GM18507 (cell line): ENCODE measurements at regions not wholly inside any gene's neighbourhood (a gene's known extent, or its start where the extent isn't known, plus 50 kb on each side); places are given as distances from the start of the nearest gene placed in this dataset.

Source experiments
- DNase-seq: peaks from one replicate; pipeline ENCODE4 v3.0.0; 2011; ENCODE audit warnings: low read depth; ENCODE audit not compliant: insufficient read length; ENCODE audit errors: extremely low spot score
- FAIRE-seq: peaks from 2 replicates; lab custom pipeline; 2011; peaks lifted over from hg19 to GRCh38; lab: Jason Lieb, UNC

- DNase-seq (no peak), FAIRE-seq (no peak)
These were observed 183.8 kb downstream of the LRATD1 start for GRCh38 chr2:14816069-14817060.

- no peak for DNase-seq
- FAIRE-seq = no peak
These were observed 185.3 kb downstream of the LRATD1 start for GRCh38 chr2:14817848-14818247.

- no peak for FAIRE-seq
- DNase-seq = no peak
These were observed 194.0 kb downstream of the LRATD1 start for GRCh38 chr2:14826518-14826917.

- DNase-seq (no peak), FAIRE-seq (no peak)
These were observed 194.9 kb downstream of the LRATD1 start for GRCh38 chr2:14827226-14828023.

- FAIRE-seq = no peak
- no peak for DNase-seq
These were observed 195.7 kb downstream of the LRATD1 start for GRCh38 chr2:14828223-14828622.

GRCh38 chr2:14828968-14829367, 196.5 kb downstream of the LRATD1 start:
- DNase-seq = no peak
- FAIRE-seq = no peak

GRCh38 chr2:14831458-14831857, 198.9 kb downstream of the LRATD1 start:
- no peak for DNase-seq
- no peak for FAIRE-seq

GRCh38 chr2:14843507-14844204, 211.1 kb downstream of the LRATD1 start:
- no peak for FAIRE-seq
- no peak for DNase-seq

GRCh38 chr2:14855751-14856150, 223.2 kb downstream of the LRATD1 start:
- FAIRE-seq = no peak
- no peak for DNase-seq

- FAIRE-seq (no peak), DNase-seq (no peak)
These were observed 228.7 kb downstream of the LRATD1 start for GRCh38 chr2:14861181-14861580.

GRCh38 chr2:14866736-14867352, 234.3 kb downstream of the LRATD1 start:
- no peak for FAIRE-seq
- DNase-seq = no peak

GRCh38 chr2:14867853-14868252, 235.3 kb downstream of the LRATD1 start:
- DNase-seq (no peak), FAIRE-seq (no peak)

- FAIRE-seq = no peak
These were observed 240.3 kb downstream of the LRATD1 start for GRCh38 chr2:14872779-14873325.

GRCh38 chr2:14881651-14882327, 249.3 kb downstream of the LRATD1 start:
- FAIRE-seq (no peak), DNase-seq (no peak)

More at GRCh38 chr2:14872779-14873325, 240.3 kb downstream of the LRATD1 start:
- no peak for DNase-seq

GRCh38 chr2:14884651-14885050, 252.1 kb downstream of the LRATD1 start:
- FAIRE-seq (no peak), DNase-seq (no peak)

GRCh38 chr2:14891546-14891945, 259.0 kb downstream of the LRATD1 start:
- no peak for DNase-seq
- no peak for FAIRE-seq

GRCh38 chr2:14896330-14897030, 264.0 kb downstream of the LRATD1 start:
- no peak for DNase-seq

More at GRCh38 chr2:14896330-14897030, 264.0 kb downstream of the LRATD1 start:
- FAIRE-seq = no peak
